ENCODE measurements at regions not wholly inside any gene's neighbourhood (a gene's known extent, or its start where the extent isn't known, plus 50 kb on each side); places are given as distances from the start of the nearest gene placed in this dataset.

GRCh38 chr18:46295416-46295815 is 191.2 kb downstream of the HAUS1 start:
- Histone ChIP-seq H3K9me3 (no peaks in the 10 kb centered on the region), H3K4me3 (ENCODE audit: low read depth, low read length) (no peak overlapping the region), H3K4me1 (no peaks in the 10 kb centered on the region), H3K36me3 (no peaks in the 10 kb centered on the region), H3K27me3 (no peaks in the 10 kb centered on the region)
- no peak for TF ChIP-seq CTCF (IDR thresholded peaks at IDR 0.05; ENCODE audit: low read depth, low read length)
- no peak for DNase-seq

- no peaks in the 10 kb centered on the region for H3K36me3 ChIP-seq
- no peak for TF ChIP-seq CTCF (IDR thresholded peaks at IDR 0.05; ENCODE audit: low read depth, low read length)
- H3K27me3 ChIP-seq, result no peaks in the 10 kb centered on the region
- H3K4me3 ChIP-seq (ENCODE audit: low read depth, low read length), result no peak overlapping the region
- no peak for DNase-seq
- H3K4me1 ChIP-seq, result no peaks in the 10 kb centered on the region
- H3K9me3 ChIP-seq, result no peaks in the 10 kb centered on the region
Measured at GRCh38 chr18:46296656-46297055, 192.5 kb downstream of the HAUS1 start.

- no peaks in the 10 kb centered on the region for H3K9me3 ChIP-seq
- no peak overlapping the region for H3K4me3 ChIP-seq (ENCODE audit: low read depth, low read length)
- DNase-seq, result no peak
- H3K27me3 ChIP-seq, result no peaks in the 10 kb centered on the region
- no peaks in the 10 kb centered on the region for H3K36me3 ChIP-seq
- no peaks in the 10 kb centered on the region for H3K4me1 ChIP-seq
- TF ChIP-seq CTCF (IDR thresholded peaks at IDR 0.05; ENCODE audit: low read depth, low read length), result no peak
Measured at GRCh38 chr18:46297124-46297523, 192.9 kb downstream of the HAUS1 start.

- Histone ChIP-seq H3K4me1 (no peaks in the 10 kb centered on the region), H3K9me3 (no peaks in the 10 kb centered on the region), H3K36me3 (no peaks in the 10 kb centered on the region), H3K4me3 (ENCODE audit: low read depth, low read length) (no peak overlapping the region), H3K27me3 (no peaks in the 10 kb centered on the region)
- TF ChIP-seq CTCF (IDR thresholded peaks at IDR 0.05; ENCODE audit: low read depth, low read length), result no peak
- DNase-seq, result no peak
Measured at GRCh38 chr18:46297621-46298020, 193.4 kb downstream of the HAUS1 start.

- Histone ChIP-seq H3K36me3 (no peaks in the 10 kb centered on the region), H3K4me1 (no peaks in the 10 kb centered on the region), H3K27me3 (no peaks in the 10 kb centered on the region), H3K9me3 (no peaks in the 10 kb centered on the region), H3K4me3 (ENCODE audit: low read depth, low read length) (no peak overlapping the region)
- no peak for DNase-seq
- TF ChIP-seq CTCF (IDR thresholded peaks at IDR 0.05; ENCODE audit: low read depth, low read length), result no peak
Measured at GRCh38 chr18:46298511-46298910, 194.3 kb downstream of the HAUS1 start.

- H3K4me3 ChIP-seq (ENCODE audit: low read depth, low read length), result no peak overlapping the region
- DNase-seq, result no peak
- TF ChIP-seq CTCF (IDR thresholded peaks at IDR 0.05; ENCODE audit: low read depth, low read length), result no peak
- no peaks in the 10 kb centered on the region for H3K36me3 ChIP-seq
- no peaks in the 10 kb centered on the region for H3K4me1 ChIP-seq
- no peaks in the 10 kb centered on the region for H3K9me3 ChIP-seq
- no peaks in the 10 kb centered on the region for H3K27me3 ChIP-seq
Measured at GRCh38 chr18:46299465-46300008, 195.4 kb downstream of the HAUS1 start.

Measured in BE2C (cell line).